HCT116 (cell line): ENCODE measurements at regions not wholly inside any gene's neighbourhood (a gene's known extent, or its start where the extent isn't known, plus 50 kb on each side); places are given as distances from the start of the nearest gene placed in this dataset.

ENCODE experiments used
- CEBPB ChIP-seq: IDR thresholded peaks from 2 replicates; pipeline ENCODE4 v1.6.1; 2012; ENCODE audit warnings: low read depth
- POLR2A ChIP-seq: IDR thresholded peaks from 2 replicates; pipeline ENCODE4 v1.7.0; 2011; ENCODE audit warnings: borderline replicate concordance; ENCODE audit not compliant: insufficient read depth, insufficient read length; ENCODE audit errors: extremely low read depth
- TF ChIP-seq, protein P1 (sequence below), 3 experiments: fragments of 200-600 bp in 1 of 3; sonication (generic) in 1 of 3; IDR thresholded peaks in 2 of 3; conservative IDR thresholded peaks in 1 of 3; 2 replicates each; pipeline ENCODE4 v1.5.1; 2012 to 2017; ENCODE audit warnings: low read depth in 2 of 3, low read length in 2 of 3, antibody characterized with exemption in 1 of 3, borderline replicate concordance in 1 of 3, control low read depth in 1 of 3, mild to moderate bottlenecking in 1 of 3, mixed read lengths in 1 of 3, mixed run types in 1 of 3, moderate library complexity in 1 of 3; ENCODE audit not compliant: insufficient read depth in 1 of 3
- TF ChIP-seq, protein P2 (sequence below): IDR thresholded peaks from 2 replicates; pipeline ENCODE4 v1.6.1; 2012; ENCODE audit warnings: low read depth

DNA sequence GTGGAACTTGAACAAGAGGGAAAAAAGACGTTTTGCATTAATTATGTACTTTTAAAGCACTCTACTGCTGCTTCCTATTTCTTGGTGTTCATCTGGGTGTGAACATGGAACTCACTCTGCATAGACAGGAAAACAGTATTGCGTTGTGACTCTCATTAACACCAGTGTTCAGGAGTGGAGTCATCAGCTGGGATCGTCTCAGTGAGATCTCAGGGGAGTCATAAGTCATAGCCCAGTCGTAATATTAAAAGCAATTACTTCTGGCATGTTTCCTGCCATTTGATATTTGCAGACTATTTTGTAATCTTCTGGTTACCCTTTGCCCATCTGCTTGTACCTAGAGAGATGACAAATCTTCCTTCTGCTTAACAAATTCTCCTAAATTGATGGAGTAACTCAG, 462.0 kb upstream of the ATP11B start:
- no peak for TF ChIP-seq CEBPB
- TF ChIP-seq, protein P1, sequence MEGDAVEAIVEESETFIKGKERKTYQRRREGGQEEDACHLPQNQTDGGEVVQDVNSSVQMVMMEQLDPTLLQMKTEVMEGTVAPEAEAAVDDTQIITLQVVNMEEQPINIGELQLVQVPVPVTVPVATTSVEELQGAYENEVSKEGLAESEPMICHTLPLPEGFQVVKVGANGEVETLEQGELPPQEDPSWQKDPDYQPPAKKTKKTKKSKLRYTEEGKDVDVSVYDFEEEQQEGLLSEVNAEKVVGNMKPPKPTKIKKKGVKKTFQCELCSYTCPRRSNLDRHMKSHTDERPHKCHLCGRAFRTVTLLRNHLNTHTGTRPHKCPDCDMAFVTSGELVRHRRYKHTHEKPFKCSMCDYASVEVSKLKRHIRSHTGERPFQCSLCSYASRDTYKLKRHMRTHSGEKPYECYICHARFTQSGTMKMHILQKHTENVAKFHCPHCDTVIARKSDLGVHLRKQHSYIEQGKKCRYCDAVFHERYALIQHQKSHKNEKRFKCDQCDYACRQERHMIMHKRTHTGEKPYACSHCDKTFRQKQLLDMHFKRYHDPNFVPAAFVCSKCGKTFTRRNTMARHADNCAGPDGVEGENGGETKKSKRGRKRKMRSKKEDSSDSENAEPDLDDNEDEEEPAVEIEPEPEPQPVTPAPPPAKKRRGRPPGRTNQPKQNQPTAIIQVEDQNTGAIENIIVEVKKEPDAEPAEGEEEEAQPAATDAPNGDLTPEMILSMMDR (IDR thresholded peaks at IDR 0.05 in 2 of 3, conservative IDR thresholded peaks at IDR 0.05 in 1 of 3; ENCODE audit: borderline replicate concordance in 1 of 3, insufficient read depth in 1 of 3, low read depth in 2 of 3, low read length in 2 of 3), result no peak
- TF ChIP-seq, protein P2, sequence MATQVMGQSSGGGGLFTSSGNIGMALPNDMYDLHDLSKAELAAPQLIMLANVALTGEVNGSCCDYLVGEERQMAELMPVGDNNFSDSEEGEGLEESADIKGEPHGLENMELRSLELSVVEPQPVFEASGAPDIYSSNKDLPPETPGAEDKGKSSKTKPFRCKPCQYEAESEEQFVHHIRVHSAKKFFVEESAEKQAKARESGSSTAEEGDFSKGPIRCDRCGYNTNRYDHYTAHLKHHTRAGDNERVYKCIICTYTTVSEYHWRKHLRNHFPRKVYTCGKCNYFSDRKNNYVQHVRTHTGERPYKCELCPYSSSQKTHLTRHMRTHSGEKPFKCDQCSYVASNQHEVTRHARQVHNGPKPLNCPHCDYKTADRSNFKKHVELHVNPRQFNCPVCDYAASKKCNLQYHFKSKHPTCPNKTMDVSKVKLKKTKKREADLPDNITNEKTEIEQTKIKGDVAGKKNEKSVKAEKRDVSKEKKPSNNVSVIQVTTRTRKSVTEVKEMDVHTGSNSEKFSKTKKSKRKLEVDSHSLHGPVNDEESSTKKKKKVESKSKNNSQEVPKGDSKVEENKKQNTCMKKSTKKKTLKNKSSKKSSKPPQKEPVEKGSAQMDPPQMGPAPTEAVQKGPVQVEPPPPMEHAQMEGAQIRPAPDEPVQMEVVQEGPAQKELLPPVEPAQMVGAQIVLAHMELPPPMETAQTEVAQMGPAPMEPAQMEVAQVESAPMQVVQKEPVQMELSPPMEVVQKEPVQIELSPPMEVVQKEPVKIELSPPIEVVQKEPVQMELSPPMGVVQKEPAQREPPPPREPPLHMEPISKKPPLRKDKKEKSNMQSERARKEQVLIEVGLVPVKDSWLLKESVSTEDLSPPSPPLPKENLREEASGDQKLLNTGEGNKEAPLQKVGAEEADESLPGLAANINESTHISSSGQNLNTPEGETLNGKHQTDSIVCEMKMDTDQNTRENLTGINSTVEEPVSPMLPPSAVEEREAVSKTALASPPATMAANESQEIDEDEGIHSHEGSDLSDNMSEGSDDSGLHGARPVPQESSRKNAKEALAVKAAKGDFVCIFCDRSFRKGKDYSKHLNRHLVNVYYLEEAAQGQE, result no peak
- no peak for TF ChIP-seq POLR2A
